ENCODE measurements at regions not wholly inside any gene's neighbourhood (a gene's known extent, or its start where the extent isn't known, plus 50 kb on each side); places are given as distances from the start of the nearest gene placed in this dataset.

DNA sequence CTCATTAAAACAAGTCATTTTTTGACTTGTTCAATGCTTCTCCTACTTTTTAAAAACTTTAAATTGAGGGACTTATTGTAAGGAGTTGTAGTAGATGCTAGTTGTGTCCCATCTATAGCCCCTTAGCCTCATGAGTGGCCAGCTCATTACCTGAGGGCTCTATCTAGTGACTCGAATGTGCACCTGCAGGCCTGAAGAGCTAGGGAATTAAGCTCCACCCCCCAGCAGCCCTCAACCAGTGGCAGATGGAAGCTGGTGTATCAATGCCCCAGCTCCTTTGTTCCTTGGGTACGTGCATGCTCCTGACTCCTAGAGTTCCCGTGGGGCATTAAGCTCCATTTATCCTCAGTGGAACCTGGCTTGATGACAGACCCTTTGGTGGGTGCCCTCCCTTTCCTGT is 146.7 kb upstream of the FAM9B start:
- Histone ChIP-seq H3K4me1 (no peaks in the 10 kb centered on the region), H3K36me3 (no peaks in the 10 kb centered on the region), H3K4me3 (ENCODE audit: low read depth, low read length) (no peak overlapping the region), H3K27me3 (no peaks in the 10 kb centered on the region), H3K9me3 (no peaks in the 10 kb centered on the region)
- no peak for TF ChIP-seq CTCF (IDR thresholded peaks at IDR 0.05; ENCODE audit: low read depth, low read length)
- DNase-seq, result no peak

DNA sequence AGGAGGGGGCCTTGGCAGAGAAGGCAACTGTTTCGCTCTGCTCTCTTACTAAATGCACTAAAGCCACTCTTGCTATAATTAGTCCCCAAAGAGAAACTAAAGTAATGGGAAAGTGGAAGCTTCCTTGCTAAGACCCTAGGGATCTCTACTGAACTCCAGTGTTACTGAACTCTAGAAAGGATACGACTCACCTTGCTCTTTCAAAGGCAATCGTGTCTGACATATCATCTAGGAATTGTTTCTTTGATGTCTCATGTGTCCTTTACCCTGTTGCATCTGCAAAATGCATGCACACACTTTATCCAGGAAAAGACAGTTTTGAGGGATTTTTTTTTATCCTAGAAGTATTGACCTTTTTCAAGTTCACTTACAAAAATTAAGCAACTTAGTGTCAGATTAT is 148.1 kb upstream of the FAM9B start:
- Histone ChIP-seq H3K4me3 (ENCODE audit: low read depth, low read length) (no peak overlapping the region), H3K9me3 (no peaks in the 10 kb centered on the region), H3K27me3 (no peaks in the 10 kb centered on the region), H3K4me1 (no peaks in the 10 kb centered on the region; the same call in 1 of the 2 replicates), H3K36me3 (no peaks in the 10 kb centered on the region)
- DNase-seq, result no peak
- no peak for TF ChIP-seq CTCF (IDR thresholded peaks at IDR 0.05; ENCODE audit: low read depth, low read length)

DNA sequence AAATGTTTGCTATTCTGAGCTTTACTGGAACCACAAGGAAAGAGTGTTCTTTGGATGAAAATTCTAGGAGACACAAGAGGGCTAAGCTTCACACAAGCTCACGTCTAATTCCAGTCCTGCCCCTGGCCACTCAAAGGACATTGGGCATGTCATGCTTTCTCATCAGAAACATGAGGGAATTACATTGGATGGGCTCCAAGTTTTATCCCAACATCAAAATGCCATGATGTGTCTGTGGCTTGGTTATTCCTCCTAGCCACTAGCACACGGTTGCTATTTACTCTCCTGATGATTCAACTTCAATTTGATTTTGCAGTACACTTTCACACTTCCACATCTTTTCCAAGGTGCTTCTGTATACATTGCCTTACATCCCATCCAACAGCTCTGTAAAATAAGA is 149.6 kb upstream of the FAM9B start:
- no peak for TF ChIP-seq CTCF (IDR thresholded peaks at IDR 0.05; ENCODE audit: low read depth, low read length)
- H3K9me3 ChIP-seq, result no peaks in the 10 kb centered on the region
- no peaks in the 10 kb centered on the region for H3K36me3 ChIP-seq
- H3K4me3 ChIP-seq (ENCODE audit: low read depth, low read length), result no peak overlapping the region
- H3K27me3 ChIP-seq, result no peaks in the 10 kb centered on the region
- DNase-seq, result no peak
- H3K4me1 ChIP-seq, result peaks cover 1% of the 10 kb centered on the region

GRCh38 chrX:9184211-9184610 is 150.3 kb upstream of the FAM9B start:
- H3K36me3 ChIP-seq, result no peaks in the 10 kb centered on the region
- no peaks in the 10 kb centered on the region for H3K27me3 ChIP-seq
- no peak for TF ChIP-seq CTCF (IDR thresholded peaks at IDR 0.05; ENCODE audit: low read depth, low read length)
- DNase-seq, result no peak
- no peaks in the 10 kb centered on the region for H3K9me3 ChIP-seq
- H3K4me1 ChIP-seq, result peaks cover 7% of the 10 kb centered on the region
- H3K4me3 ChIP-seq (ENCODE audit: low read depth, low read length), result no peak overlapping the region

- Histone ChIP-seq H3K27me3 (no peaks in the 10 kb centered on the region), H3K4me3 (ENCODE audit: low read depth, low read length) (no peak overlapping the region), H3K4me1 (peaks cover 7% of the 10 kb centered on the region), H3K9me3 (no peaks in the 10 kb centered on the region), H3K36me3 (no peaks in the 10 kb centered on the region)
- TF ChIP-seq CTCF (IDR thresholded peaks at IDR 0.05; ENCODE audit: low read depth, low read length), result no peak
- peak; percentile 15 for DNase-seq
These were observed 154.2 kb upstream of the FAM9B start for GRCh38 chrX:9188117-9188516.

DNA sequence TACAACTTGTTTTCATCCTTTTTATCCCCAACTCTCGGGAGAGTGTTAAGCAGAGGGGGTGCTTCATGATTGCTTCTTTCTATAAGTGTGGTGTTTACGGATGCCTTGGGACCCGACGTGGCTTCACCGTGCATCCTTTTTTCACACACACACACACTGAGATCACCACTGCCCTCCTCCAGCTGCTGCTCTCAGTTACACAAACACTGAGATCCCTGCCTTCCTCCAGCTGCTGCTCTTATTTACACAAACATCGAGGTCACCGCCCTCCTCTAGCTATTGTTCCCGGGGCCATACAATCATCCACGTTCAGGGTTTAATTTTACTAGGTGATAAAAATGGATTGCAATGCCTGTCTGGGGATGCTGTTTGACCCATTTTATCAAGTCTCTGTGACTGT is 155.4 kb upstream of the FAM9B start:
- no peak for TF ChIP-seq CTCF (IDR thresholded peaks at IDR 0.05; ENCODE audit: low read depth, low read length)
- Histone ChIP-seq H3K4me1 (peaks cover 7% of the 10 kb centered on the region), H3K9me3 (no peaks in the 10 kb centered on the region), H3K36me3 (no peaks in the 10 kb centered on the region), H3K4me3 (ENCODE audit: low read depth, low read length) (no peak overlapping the region), H3K27me3 (no peaks in the 10 kb centered on the region)
- DNase-seq, result no peak
